IPS DF 19.7 (cell line): ENCODE measurements at regions not wholly inside any gene's neighbourhood (a gene's known extent, or its start where the extent isn't known, plus 50 kb on each side); places are given as distances from the start of the nearest gene placed in this dataset.
A peak's percentile ranks its signal among the peaks of the same experiment; 100 is the strongest.

Source experiments
- DNase-seq: peaks from one replicate; pipeline ENCODE4 v3.0.0-alpha.2; 2013; ENCODE audit warnings: low read depth, low spot score

GRCh38 chr5:174409971-174410370, 314.4 kb upstream of the MSX2 start:
- no peak for DNase-seq

- no peak for DNase-seq
Observed at GRCh38 chr5:174410716-174411478, 313.5 kb upstream of the MSX2 start.

DNA sequence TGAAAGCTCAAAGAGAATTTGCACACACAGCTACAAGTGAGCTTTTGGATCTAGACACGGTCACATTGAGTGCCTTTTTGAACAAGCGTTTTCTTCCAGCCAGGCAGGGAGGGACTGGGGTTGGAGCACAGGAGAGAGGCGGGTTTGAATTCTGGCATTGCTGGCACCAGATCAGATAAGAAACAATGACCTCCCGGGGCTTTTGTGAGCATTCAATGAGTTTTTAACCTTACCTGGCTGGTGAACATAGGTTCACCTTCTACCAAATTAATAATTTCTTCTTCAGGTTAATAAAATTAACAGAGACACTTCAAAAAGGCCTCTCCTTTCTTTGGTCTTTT, 312.9 kb upstream of the MSX2 start:
- DNase-seq: no peak

DNA sequence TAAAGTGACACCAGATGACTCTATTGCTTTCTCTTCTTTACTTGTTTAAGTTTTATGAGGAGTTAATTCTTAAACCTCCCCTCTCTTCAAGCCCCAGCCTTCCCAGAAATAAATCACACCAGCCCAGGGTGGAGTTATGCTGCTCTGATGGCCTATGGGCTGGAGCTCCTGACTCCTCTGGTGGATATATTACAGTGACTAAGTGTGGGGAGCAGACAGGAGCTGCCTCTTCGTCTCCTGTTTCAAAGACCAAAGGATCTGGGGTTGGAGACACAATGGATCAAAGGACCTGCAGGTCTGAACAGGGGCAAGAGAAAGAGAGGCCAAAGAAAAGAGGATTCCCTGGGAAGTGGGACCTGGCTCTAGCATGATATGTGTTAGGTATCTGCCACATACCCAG, 312.0 kb upstream of the MSX2 start:
- no peak for DNase-seq

- no peak for DNase-seq
Observed at GRCh38 chr5:174412941-174413340, 311.4 kb upstream of the MSX2 start.

DNA sequence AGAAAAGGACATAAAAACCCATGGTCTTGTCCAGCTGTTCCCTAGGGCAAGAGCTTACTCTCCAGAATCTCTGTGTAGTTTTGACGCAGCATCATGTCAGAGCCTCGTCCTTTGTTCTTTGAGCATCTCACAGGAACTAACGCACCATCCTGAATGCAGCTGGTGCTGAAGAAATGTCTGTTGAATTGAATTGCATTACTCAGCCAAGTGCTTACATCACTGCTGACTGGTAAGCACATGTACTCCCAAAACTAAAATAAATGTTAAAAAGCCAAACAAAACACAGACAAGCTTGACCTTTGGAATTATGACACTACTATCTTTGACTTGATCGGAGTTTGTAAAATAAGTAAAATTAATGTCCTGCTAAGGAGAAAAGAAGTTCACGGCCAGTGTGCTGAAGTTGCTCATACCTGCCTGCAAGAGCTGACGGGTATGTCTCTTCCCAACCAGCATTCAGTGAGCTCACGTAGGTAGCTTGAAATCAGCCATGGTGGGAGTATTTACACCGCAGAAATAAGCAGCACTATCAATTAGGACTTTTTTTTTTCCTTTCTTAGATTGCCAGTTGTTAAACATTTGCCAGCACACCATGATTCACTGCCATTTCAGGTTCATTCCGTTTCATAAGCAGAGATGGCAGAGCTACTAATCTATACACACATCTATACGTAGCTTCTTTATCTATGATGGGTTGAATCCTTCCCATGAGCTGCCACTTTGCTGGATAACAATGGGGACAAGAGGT, 310.6 kb upstream of the MSX2 start:
- DNase-seq: no peak

DNA sequence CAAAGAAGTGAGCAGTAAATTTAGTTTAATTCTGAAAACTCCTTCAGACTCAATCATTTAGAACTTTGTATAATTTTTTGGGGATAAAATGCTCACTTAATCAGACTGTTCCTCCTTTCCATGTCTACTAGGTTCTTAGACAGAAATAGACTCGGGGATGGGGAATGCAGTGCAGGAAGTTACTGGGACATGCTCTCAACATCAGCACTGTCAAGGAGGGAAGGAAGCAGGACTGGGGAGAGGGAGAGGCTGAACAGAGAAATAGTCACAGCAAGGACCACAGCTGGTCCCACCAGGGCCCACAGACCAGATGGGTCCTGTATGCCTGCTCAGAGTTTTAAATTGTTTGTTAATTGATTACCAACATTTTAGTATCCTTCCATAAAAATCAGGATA, 310.1 kb upstream of the MSX2 start:
- DNase-seq: no peak

DNA sequence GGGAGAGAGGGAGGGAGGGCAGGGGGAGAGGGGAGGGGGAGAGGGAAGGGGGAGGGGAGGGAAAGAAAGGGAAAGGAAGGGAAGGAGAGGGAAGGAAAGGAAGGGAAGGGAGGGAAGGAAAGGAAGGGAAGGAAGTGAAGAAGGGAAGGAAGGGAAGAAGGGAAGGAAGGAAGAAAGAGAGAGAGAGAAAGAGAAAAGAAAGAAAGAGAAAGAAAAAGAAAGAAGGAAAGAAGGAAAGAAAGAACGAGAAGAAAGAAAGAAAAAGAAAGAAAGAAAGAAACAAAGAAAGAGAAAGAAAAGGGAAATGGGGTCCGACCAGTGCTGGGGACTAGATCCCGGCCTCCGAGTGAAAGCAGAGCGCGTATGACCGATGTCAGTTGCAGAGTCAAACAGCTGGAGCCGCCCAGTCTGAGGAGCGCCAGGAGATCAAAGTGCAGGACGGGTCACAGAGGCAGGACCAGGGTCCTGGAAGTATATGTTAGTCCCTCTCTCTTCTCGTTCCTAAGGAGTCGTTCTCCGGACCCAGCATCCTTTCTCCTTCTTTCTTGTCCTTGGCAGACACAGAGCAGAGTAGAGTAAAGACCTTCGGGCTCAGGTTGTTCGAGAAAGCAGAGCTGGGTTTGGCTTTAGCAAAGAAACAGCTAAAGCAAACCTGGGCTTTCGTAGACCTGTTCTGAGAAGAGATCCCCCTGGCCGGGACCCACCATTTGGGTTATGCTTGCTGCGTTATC, 305.4 kb upstream of the MSX2 start:
- DNase-seq: no peak

GRCh38 chr5:174419540-174420132, 304.7 kb upstream of the MSX2 start:
- peak; percentile 77 for DNase-seq

DNA sequence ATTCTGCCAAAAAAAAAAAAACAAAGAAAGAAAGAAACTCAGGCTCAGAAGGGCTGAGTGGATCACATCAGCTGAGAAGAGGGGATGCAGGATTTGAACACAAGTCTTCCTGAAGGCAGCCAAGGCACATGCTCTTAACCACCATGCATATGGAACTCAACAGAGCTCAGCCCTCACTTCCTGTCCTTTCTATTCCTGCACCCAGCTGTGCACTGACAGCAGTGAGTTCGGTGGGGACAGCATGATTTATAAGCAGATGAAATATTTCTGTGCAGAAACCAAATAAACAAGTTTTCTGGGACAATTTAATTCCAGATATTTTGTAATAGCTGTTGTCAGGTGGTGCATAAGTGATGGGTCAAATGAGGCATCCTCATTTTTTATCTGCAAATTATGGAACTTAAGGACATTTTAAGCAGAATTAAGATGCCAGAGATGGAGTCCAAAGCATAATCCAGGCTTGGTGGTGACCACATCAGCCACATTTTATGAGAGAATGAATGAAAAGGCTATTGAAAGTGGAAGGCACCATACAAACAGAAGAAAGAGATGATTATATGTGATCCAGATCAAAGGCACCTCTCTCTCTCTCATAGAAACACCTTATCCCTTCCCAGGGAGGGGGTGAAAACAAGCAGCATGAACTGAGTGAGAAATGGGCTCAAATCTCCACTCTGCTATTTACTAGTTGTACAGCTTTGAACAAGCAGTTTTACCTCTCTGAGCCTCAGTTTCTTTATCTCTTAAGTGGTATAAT, 303.6 kb upstream of the MSX2 start:
- DNase-seq: no peak

GRCh38 chr5:174421408-174421805, 303.0 kb upstream of the MSX2 start:
- DNase-seq: no peak

DNA sequence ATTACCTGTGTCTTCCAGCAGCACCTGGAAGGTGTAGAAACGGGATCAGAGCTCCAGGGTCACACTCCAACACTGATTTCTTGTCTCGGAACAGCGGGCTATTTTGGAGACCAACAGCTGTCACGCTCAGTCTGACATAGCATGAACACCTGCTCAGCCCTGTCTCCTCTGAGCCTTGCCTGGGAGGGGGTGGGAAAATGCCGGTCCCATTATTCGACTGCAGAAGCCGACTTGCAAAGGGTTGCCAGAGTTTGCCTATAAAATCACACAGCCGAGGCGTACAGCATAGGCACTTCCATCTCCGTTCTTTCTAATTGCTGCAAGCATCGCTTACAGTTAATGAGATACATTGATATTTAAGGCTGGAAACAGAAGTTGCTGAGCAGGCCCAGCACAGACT, 300.8 kb upstream of the MSX2 start:
- DNase-seq: no peak

- DNase-seq: no peak
Observed at GRCh38 chr5:174424219-174425053, 299.9 kb upstream of the MSX2 start.

DNA sequence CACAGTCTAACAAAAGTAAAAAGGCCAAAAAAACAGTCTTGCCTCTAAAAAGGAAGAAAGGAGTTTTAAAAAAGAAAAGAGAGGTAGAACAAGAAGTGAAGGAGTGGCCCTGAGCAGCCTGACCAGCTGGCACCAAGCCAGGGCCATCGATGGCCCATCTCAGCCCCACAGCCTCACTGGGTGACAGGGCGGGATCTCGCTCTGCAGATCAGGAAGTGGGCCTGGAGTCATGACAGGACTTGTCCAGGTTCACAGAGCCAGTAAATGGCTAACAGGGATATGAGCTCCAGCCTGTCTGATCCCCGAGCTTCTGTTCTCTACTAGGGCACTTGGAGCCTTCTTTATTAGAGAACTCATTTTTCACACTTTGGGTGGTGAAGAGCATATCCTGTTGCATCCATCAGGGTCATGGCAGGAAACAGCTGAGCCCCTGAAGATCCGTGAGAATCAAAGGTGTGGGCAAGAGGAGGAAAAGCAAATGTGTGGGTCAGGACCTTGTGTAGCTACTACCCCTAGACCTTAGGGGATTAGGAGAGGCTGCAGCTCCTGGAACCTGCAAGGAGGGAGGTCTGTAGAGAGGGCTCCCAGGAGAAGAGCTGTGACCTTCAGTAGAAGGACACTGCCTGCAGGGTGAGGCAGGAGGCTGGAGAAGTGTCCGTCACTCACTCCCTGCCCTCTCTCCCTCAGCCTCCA, 299.0 kb upstream of the MSX2 start:
- DNase-seq: no peak

GRCh38 chr5:174425964-174426290, 298.5 kb upstream of the MSX2 start:
- no peak for DNase-seq

DNA sequence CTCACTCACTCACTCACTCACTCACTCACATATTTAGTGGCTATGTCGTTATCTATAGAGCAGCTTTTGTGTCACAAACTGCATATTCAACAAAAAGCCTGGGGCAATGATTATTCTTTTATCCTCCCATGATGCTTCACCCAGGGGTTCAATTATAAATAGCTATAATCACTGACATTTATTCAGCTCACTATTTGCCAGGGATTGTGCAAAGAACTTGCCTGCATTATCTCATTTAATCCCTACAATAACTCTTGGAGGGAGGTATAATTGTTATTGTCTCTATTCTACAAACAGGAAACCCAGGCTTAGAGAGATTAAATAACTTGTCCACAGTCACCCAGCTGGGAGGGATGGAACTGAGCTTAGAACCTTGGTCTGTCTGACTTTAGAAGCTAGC, 298.0 kb upstream of the MSX2 start:
- DNase-seq: no peak

GRCh38 chr5:174426851-174427250, 297.5 kb upstream of the MSX2 start:
- no peak for DNase-seq

GRCh38 chr5:174427304-174427703, 297.1 kb upstream of the MSX2 start:
- DNase-seq: no peak

- DNase-seq: no peak
Observed at GRCh38 chr5:174428895-174429294, 295.5 kb upstream of the MSX2 start.

- DNase-seq: no peak
Observed at GRCh38 chr5:174430940-174431339, 293.4 kb upstream of the MSX2 start.
